Middle frontal gyrus (tissue), 1 donor: ENCODE measurements at regions not wholly inside any gene's neighbourhood (a gene's known extent, or its start where the extent isn't known, plus 50 kb on each side); places are given as distances from the start of the nearest gene placed in this dataset.

Experiments
- DNase-seq: peaks from one replicate; pipeline ENCODE4 v3.0.0-alpha.2; 2015; ENCODE audit warnings: low spot score; ENCODE audit errors: extremely low spot score

DNA sequence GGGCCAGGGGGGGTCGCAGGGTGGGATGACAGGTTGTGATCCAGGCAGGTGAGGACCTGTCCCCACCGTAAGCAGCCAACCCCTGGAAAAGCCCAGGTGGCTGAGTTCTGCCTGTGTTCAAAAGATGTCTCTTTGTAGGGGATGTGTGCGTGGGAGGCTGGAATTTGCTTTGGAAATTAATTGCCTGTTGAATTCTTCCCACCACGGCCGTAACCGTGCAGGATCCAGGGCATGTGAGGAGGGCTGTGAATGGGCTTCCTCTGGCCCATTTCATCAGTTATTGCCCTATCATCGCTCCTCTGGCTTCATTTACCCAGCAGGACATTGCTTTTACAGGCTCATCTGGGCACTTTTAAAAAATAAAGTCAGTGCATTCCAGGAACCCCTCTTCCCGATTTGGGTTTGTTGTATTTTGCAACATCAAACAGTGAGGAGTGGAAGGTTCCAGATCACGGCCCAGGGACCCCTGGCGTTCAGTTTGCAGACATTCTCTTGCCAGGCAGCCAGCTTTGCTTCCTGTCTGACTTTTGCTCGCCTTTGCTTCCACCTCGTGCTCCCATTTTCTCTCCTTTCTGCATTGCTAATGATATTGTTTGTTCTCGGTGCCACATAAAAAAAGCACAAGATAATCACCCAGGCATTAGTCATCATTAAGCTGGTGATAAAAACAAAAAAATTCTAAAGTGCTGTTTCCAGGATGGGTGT is 1306.6 kb downstream of the BRD1 start:
- no peak for DNase-seq

DNA sequence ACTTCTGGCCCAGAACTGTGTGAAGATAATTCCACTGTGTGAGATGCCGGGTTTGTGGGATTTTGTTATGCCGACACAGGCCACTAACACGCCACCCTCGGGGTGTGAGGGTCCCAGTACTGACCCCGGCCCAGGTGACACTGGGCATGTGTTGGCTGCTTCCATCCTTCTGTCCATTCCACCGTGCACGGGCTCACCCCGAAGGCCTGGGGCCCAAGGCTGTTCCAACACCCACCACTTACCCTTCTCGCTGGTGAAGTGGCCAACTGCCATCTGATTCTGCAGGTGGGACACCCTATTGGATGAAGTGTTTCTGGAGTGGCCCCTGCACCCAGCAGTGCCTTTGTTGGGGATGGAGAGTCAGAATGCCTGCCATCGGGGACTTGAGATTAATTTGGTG is 1307.5 kb downstream of the BRD1 start:
- no peak for DNase-seq

- peak; percentile 24 for DNase-seq
These were observed 1310.3 kb downstream of the BRD1 start for GRCh38 chr22:48517039-48518030.

GRCh38 chr22:48516571-48516970 is 1311.1 kb downstream of the BRD1 start:
- no peak for DNase-seq

- no peak for DNase-seq
These were observed 1312.0 kb downstream of the BRD1 start for GRCh38 chr22:48515571-48516200.

GRCh38 chr22:48513929-48514328 is 1313.7 kb downstream of the BRD1 start:
- DNase-seq: no peak

DNA sequence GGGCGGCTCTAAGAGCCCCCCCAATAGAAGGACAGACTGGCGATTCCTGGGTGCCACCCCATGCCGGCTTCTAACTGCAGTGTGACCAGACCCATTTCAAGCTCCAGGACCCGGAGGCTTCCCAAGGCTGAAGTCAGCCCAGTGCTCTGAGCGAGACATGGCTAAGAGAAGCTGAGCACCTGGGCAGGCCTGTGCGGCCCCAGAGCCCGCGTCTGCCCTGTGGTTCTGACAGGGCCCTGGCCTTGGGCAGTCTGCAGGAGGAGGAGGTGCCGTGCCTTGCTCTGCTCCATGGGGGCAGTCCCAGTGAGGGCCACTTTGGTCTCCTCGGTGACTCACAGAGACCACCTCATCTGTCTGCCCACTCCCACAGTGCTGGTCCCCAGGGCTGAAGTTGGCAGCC is 1314.2 kb downstream of the BRD1 start:
- DNase-seq: no peak

GRCh38 chr22:48511781-48512327 is 1315.8 kb downstream of the BRD1 start:
- DNase-seq: no peak

DNA sequence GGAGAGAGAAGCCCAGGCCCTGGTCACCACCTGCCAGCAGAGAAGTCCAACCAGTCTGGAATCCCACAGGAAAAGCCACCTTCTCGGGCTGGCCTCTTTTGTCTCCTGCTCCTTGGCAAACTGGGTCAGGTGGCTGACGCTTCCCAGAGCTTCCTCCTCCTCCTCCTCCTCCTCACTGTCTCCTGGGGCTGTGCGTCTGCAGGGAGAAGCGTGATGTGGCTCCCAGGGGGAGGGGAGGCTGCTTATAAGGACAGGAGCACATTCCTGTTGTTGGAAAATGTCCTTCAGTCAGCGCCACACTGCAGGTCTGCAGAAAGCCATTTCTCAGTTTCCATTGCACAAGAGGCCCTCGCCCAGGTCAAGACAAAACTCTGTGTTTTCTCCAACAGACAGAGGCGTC is 1316.5 kb downstream of the BRD1 start:
- no peak for DNase-seq

GRCh38 chr22:48510599-48510998 is 1317.1 kb downstream of the BRD1 start:
- no peak for DNase-seq

DNA sequence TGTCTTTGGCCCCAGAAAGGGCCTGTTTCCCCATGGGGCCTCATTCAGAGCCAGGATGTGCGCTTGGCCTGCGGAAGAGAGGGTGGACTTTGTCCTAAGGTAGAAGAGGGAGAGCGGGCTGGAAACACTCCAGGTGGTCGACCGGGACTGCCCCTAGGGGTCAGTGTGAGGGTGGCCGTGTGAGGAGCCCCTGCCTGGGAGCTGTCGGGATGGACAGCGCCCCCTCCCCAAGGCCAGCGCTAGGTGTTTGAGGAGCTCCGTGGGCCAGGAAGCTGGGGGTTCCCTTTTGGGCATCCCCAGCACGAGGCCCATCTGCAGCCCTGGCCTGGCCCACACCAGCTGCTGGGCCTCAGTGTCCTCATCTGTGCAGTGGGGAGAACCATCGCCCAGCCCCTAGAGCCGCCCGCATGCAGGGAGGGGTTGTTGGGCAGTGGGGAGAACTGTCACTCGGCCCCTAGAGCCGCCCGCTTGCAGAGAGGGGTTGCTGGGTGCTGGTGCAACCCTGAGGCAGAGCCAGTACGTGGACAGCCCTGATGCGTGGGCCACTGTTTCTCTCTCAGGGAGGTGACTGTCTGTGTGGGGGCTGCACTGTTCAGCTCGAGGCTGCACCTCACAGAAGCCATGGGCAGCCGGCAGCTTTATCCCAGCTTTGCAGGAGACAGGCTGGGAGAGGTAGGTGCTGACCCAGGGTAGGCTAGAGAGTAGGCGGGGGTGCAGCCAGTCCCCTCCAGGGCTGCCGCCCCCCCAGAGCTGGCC is 1319.9 kb downstream of the BRD1 start:
- no peak for DNase-seq

GRCh38 chr22:48507171-48507570 is 1320.5 kb downstream of the BRD1 start:
- DNase-seq: no peak

- no peak for DNase-seq
These were observed 1321.0 kb downstream of the BRD1 start for GRCh38 chr22:48506506-48507145.

- DNase-seq: no peak
These were observed 1321.8 kb downstream of the BRD1 start for GRCh38 chr22:48505891-48506290.

GRCh38 chr22:48504519-48505140 is 1323.0 kb downstream of the BRD1 start:
- DNase-seq: no peak

DNA sequence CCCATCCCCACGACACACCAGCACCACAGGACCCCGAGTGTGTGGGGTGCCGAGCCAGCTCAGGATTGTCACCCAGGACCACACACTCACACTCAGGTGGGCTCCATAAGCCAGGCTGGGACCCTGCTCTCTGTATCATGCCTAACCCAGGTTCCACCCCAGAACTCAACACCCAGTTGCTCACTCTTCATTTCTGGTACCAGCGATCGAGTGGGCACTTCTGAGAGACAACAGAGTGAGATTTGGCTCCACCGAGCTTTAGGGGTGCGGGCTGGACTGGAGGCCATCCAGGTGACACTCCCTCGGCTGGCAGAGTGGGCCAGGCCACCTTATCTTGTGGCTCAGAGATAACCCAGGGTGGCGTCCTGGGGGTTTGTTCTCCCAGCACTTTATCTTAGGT is 1323.8 kb downstream of the BRD1 start:
- no peak for DNase-seq

GRCh38 chr22:48503035-48503625 is 1324.5 kb downstream of the BRD1 start:
- no peak for DNase-seq

GRCh38 chr22:48501231-48501750 is 1326.4 kb downstream of the BRD1 start:
- DNase-seq: no peak

DNA sequence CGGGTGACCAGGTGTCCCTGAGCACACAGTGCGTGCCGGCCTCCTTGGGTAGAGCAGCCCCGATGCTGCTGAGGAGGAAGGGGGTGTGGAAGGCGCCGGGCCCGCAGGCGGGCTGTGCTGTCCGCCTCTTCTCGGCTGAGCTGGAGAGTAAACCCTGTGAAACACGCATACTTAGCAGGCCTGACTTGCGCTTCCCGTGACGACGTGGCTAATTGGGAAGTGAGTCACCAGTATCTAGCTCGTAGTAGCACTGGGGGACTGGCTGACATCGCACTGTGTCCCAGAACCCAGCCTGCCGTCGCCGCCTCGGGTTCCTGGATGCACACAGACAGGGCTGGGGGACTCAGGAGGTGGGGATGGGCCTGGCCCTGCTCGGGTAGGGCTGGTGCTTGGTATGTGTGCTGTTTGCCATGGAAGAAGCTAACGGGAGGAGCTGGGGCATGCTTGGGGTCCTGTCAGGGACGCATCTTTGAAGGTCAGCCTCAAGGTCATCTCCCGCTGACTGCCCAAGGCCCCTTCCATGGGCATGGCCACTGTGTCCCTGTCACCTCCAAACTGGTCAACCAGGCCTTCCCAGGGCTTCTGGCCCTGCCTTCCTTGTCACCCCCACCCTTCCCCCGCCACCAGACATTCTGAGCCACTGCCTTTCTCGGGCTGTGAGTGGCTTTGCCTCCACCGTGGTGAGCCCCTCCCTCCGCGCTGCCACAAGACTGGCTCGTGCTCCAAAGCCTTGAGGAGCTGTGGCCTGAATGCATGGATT is 1327.0 kb downstream of the BRD1 start:
- DNase-seq: no peak
